Karpas-422 (cell line): ENCODE measurements at regions not wholly inside any gene's neighbourhood (a gene's known extent, or its start where the extent isn't known, plus 50 kb on each side); places are given as distances from the start of the nearest gene placed in this dataset.
"Not testable (repeated sequence)": the region's sequence is repeated elsewhere in the genome, so short reads cannot be mapped to it uniquely, and the experiment has no call there.

ENCODE experiments used
- DNase-seq: peaks from one replicate; pipeline ENCODE4 v3.0.0-alpha.2; 2015
- H2AFZ ChIP-seq: fragments of 200-600 bp; sonication (generic); 2 replicates; pipeline ENCODE4 v1.6.1; 2014; ENCODE audit warnings: antibody characterized with exemption, low read length, mixed read lengths
- H3K27ac ChIP-seq: fragments of 200-600 bp; sonication (generic); 2 replicates; pipeline ENCODE4 v1.5.1; 2014; ENCODE audit warnings: mild to moderate bottlenecking, low read length, moderate library complexity
- H3K27me3 ChIP-seq: fragments of 200-600 bp; sonication (generic); 2 replicates; pipeline ENCODE4 v1.6.1; 2014; ENCODE audit warnings: low read length, mixed read lengths
- H3K36me3 ChIP-seq: fragments of 200-600 bp; sonication (generic); 2 replicates; pipeline ENCODE4 v1.6.1; 2014; ENCODE audit warnings: low read length, mixed read lengths; ENCODE audit not compliant: insufficient read depth
- H3K4me1 ChIP-seq: fragments of 200-600 bp; sonication (generic); 2 replicates; pipeline ENCODE4 v1.6.1; 2014; ENCODE audit warnings: mild to moderate bottlenecking, low read length, mixed read lengths
- H3K4me2 ChIP-seq: fragments of 200-600 bp; sonication (generic); 2 replicates; pipeline ENCODE4 v1.6.1; 2014; ENCODE audit warnings: low read length, low read depth, mild to moderate bottlenecking; ENCODE audit not compliant: poor library complexity, severe bottlenecking
- H3K4me3 ChIP-seq: fragments of 200-600 bp; sonication (generic); 2 replicates; pipeline ENCODE4 v1.5.1; 2014; ENCODE audit warnings: mild to moderate bottlenecking, antibody characterized with exemption, low read length, mixed read lengths
- H3K79me2 ChIP-seq: fragments of 200-600 bp; sonication (generic); 2 replicates; pipeline ENCODE4 v1.6.1; 2014; ENCODE audit warnings: mild to moderate bottlenecking, low read length, mixed read lengths
- H3K9ac ChIP-seq: fragments of 200-600 bp; sonication (generic); 2 replicates; pipeline ENCODE4 v1.6.0; 2014; ENCODE audit warnings: low read length
- H3K9me2 ChIP-seq: fragments of 200-600 bp; sonication (generic), shearing (Covaris generic); replicated peaks from 2 replicates; pipeline ENCODE4 v1.6.0; 2014; ENCODE audit warnings: mild to moderate bottlenecking, low read length, moderate library complexity; ENCODE audit not compliant: insufficient read depth
- H3K9me3 ChIP-seq: fragments of 300-700, 200-600 bp; sonication (generic); 2 replicates; pipeline ENCODE4 v1.6.1; 2014; ENCODE audit warnings: low read length, mixed read lengths
- H4K20me1 ChIP-seq: fragments of 200-600 bp; sonication (generic); 2 replicates; pipeline ENCODE4 v1.6.1; 2014; ENCODE audit warnings: mild to moderate bottlenecking, antibody characterized with exemption, low read length, low read depth; ENCODE audit not compliant: insufficient read depth

DNA sequence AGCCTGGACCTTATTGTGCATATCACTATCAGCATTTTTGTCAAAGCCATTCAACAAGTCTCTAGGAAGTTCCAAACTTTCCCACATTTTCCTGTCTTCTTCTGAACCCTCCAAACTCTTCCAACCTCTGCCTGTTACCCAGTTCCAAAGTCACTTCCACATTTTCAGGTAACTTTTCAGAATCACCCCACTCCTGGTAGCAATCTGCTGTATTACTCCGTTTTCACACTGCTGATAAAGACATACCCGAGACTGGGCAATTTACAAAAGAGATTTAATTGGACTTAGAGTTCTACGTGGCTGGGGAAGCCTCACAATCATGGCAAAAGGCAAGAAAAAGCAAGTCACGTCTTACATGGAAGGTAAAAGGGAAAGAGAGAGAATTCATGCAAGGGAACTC is 293.4 kb downstream of the C11orf87 start:
- H3K79me2 ChIP-seq, H3K36me3 ChIP-seq, H3K27ac ChIP-seq, H4K20me1 ChIP-seq, H3K4me2 ChIP-seq, H3K4me3 ChIP-seq, H3K4me1 ChIP-seq, H3K9ac ChIP-seq, H2AFZ ChIP-seq, H3K9me2 ChIP-seq, H3K9me3 ChIP-seq, H3K27me3 ChIP-seq, DNase-seq: not testable (repeated sequence)

DNA sequence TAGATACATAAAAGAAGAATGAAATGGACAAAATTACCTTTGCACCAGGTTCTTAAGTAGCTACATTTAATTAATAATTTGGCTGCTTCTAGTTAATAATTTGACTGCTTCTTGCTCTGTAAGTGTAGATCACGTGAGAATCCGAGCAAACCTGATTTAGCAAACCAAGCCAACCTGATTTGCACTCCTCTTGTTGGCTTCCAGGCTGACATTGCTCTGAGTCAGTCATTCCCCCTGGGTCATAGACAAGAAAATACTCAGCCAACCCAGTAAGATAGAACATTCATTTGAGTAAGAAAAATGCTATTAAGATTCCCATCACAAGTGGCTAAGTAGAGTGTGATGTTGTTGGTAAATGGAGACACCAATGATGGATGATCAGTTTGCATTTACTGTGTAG is 304.1 kb downstream of the C11orf87 start:
- no peak overlapping the region for H3K4me2 ChIP-seq
- no peaks in the 10 kb centered on the region for H3K27me3 ChIP-seq
- no peak overlapping the region for H3K27ac ChIP-seq
- no peaks in the 10 kb centered on the region for H3K9me2 ChIP-seq
- H3K79me2 ChIP-seq: no peaks in the 10 kb centered on the region
- no peak overlapping the region for H2AFZ ChIP-seq
- H4K20me1 ChIP-seq: no peaks in the 10 kb centered on the region
- H3K9me3 ChIP-seq: no peaks in the 10 kb centered on the region
- H3K4me1 ChIP-seq: no peaks in the 10 kb centered on the region
- no peak for DNase-seq
- H3K9ac ChIP-seq: no peak overlapping the region
- H3K36me3 ChIP-seq: no peaks in the 10 kb centered on the region
- no peak overlapping the region for H3K4me3 ChIP-seq

DNA sequence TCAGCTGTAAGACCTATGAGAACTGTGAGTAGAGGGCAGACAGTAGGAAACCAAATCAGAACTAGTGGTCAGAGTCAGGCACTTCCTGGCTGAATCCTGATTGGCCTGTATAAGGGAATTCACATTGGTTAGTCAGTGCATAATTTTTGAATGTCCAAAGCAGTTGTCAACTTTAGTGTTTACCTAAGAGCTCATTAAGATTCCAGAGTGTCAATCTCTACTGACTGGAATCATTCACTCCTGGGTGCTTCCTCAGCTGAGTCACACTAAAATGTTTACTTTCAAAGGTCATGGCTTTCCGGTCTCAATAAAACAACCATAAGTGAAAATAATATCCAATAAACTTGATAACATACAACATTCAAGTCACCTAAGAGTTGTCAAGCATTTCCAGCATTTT is 306.1 kb downstream of the C11orf87 start:
- Histone ChIP-seq H3K4me2 (no peak overlapping the region), H3K9me3 (no peaks in the 10 kb centered on the region), H3K27me3 (no peaks in the 10 kb centered on the region), H2AFZ (no peak overlapping the region), H3K9ac (no peak overlapping the region), H3K27ac (no peak overlapping the region), H4K20me1 (no peaks in the 10 kb centered on the region), H3K4me1 (no peaks in the 10 kb centered on the region), H3K9me2 (no peaks in the 10 kb centered on the region), H3K79me2 (no peaks in the 10 kb centered on the region), H3K4me3 (no peak overlapping the region), H3K36me3 (no peaks in the 10 kb centered on the region)
- DNase-seq: no peak

DNA sequence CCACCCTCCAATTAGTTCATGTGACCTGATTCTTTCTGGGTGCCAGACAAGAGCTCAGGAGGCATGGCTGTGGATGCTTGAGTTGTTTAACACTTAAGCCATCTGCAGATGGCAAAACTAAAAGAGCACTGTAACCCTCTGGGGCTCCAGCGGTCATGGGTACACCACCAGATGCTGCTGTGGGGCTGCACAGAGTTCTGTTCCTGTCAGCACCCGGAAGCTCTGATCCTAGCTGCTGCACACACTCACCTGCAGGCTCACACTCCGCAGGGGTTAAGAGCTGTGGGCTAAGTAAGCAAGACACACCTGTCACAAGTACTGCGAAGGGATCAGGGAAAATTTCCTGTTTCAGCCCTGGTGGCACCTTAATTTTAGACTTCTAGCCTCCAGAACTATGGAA is 307.8 kb downstream of the C11orf87 start:
- H3K4me1 ChIP-seq: no peaks in the 10 kb centered on the region
- no peaks in the 10 kb centered on the region for H4K20me1 ChIP-seq
- H3K4me3 ChIP-seq: no peak overlapping the region
- H3K79me2 ChIP-seq: no peaks in the 10 kb centered on the region
- no peaks in the 10 kb centered on the region for H3K9me3 ChIP-seq
- no peak overlapping the region for H2AFZ ChIP-seq
- peak; percentile 75 for DNase-seq
- no peak overlapping the region for H3K4me2 ChIP-seq
- H3K27ac ChIP-seq: no peak overlapping the region
- no peaks in the 10 kb centered on the region for H3K27me3 ChIP-seq
- H3K9me2 ChIP-seq: no peaks in the 10 kb centered on the region
- no peak overlapping the region for H3K9ac ChIP-seq
- H3K36me3 ChIP-seq: no peaks in the 10 kb centered on the region

DNA sequence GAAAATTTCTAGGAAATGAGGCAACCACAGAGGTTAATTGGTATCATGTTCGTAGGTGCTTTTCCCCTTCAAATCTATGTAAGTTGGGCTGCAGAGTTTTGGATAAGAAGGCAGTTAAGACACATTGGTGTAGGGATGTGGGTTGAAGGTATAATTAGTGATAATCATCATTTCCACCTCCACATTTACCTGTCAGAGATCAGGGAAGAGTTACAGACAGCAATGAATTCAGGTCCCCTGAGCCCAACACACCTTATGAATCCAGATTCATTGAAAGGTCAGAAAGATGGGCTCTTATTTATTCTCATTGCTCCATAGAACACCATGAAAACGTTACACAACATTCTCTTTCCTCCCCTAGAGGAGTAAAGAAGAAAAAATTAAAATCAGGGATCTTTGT is 308.7 kb downstream of the C11orf87 start:
- Histone ChIP-seq H2AFZ (no peak overlapping the region), H3K79me2 (no peaks in the 10 kb centered on the region), H3K27me3 (no peaks in the 10 kb centered on the region), H3K4me3 (no peak overlapping the region), H3K36me3 (no peaks in the 10 kb centered on the region), H3K4me1 (no peaks in the 10 kb centered on the region), H3K9ac (no peak overlapping the region), H3K4me2 (no peak overlapping the region), H3K27ac (no peak overlapping the region), H3K9me3 (no peaks in the 10 kb centered on the region), H3K9me2 (no peaks in the 10 kb centered on the region), H4K20me1 (no peaks in the 10 kb centered on the region)
- no peak for DNase-seq

DNA sequence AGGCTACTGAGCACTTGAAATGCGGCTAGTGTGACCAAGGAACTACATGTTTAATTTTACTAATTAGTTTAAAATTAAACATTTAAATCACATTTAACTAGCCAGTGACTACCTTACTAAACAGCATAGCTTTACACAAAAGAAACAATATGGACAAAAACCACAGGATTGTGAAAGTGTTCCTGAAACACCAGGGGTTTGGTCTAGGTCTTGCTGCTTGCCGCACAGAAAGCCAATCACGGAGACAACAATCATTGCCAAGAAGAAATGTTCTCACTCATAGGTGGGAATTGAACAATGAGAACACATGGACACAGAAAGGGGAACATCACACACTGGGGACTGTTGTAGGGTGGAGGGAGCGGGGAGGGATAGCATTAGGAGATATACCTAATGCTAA is 309.5 kb downstream of the C11orf87 start:
- Histone ChIP-seq H3K27me3 (no peaks in the 10 kb centered on the region), H3K9me3 (no peaks in the 10 kb centered on the region), H3K4me1 (no peaks in the 10 kb centered on the region), H2AFZ (no peak overlapping the region), H3K27ac (no peak overlapping the region), H3K79me2 (no peaks in the 10 kb centered on the region), H3K9ac (no peak overlapping the region), H3K4me3 (no peak overlapping the region), H4K20me1 (no peaks in the 10 kb centered on the region), H3K36me3 (no peaks in the 10 kb centered on the region), H3K4me2 (no peak overlapping the region), H3K9me2 (no peaks in the 10 kb centered on the region)
- DNase-seq: no peak

DNA sequence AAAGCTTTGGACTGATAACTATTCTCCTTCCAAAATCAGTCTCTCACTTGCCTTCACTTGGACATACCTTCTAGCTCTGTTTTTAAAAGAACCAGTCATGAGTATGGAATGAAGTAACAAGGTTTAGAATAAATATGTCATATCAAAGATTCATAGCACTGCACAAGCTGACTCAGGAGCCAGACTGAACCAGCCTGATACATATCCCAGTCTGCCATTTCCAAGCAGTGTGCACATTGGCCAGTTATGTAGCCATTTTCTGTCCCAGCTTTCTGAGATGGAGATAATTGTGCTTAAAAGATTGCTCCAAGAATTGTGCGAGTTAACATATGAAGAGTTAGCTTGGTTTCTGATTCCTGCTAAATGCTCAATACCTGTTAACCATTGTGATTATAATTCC is 311.3 kb downstream of the C11orf87 start:
- Histone ChIP-seq H3K9me2 (no peaks in the 10 kb centered on the region), H4K20me1 (no peaks in the 10 kb centered on the region), H3K27ac (no peak overlapping the region), H3K4me3 (no peak overlapping the region), H3K36me3 (no peaks in the 10 kb centered on the region), H3K27me3 (0 out of 2 replicates have a peak, but pooled peaks cover 2% of the 10 kb centered on the region), H2AFZ (no peak overlapping the region), H3K4me1 (no peaks in the 10 kb centered on the region), H3K9ac (no peak overlapping the region), H3K4me2 (no peak overlapping the region), H3K9me3 (no peaks in the 10 kb centered on the region), H3K79me2 (no peaks in the 10 kb centered on the region)
- no peak for DNase-seq

DNA sequence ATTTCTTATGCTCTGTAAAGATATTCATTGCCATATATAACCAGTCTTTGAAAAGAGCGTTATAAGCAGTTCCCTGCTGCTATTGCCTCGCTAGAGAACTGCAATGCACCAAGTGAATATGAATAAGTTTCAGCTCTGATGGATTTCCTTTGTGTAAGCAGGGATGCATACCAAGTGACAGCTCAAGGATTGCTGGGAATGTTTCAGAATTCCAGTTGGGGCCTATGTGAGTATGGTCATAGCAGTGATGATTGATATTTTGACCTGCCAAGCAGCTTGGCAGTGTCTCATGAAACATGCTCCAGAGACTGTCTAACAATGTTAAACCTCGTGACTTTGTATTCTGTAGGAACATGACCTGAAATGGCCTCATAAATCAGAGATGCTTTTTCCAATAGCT is 312.6 kb downstream of the C11orf87 start:
- no peaks in the 10 kb centered on the region for H4K20me1 ChIP-seq
- no peak overlapping the region for H2AFZ ChIP-seq
- no peak overlapping the region for H3K27ac ChIP-seq
- H3K4me1 ChIP-seq: no peaks in the 10 kb centered on the region
- H3K9ac ChIP-seq: no peak overlapping the region
- H3K36me3 ChIP-seq: no peaks in the 10 kb centered on the region
- peaks cover 2% of the 10 kb centered on the region; the same call in 1 of the 2 replicates for H3K27me3 ChIP-seq
- DNase-seq: no peak
- no peak overlapping the region for H3K4me3 ChIP-seq
- H3K79me2 ChIP-seq: no peaks in the 10 kb centered on the region
- H3K9me3 ChIP-seq: no peaks in the 10 kb centered on the region
- no peaks in the 10 kb centered on the region for H3K9me2 ChIP-seq
- H3K4me2 ChIP-seq: no peak overlapping the region

DNA sequence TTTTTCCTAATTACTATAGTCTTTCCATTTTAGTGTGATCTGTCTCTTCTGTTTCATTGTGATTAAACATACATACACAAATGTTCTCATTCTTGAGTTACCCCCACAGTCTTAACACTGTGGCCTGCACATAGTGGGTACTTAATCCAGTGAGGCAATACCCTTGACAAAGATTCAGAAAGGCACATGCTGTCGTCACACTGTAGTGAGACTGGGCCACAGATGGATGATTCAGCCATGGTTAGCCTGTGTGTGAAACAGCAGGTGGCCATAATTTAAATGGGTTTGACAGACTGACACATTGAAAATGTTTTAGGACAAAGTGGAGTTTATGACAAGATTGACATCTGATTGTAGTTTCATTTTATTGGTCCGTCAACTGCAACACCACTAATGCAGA is 313.1 kb downstream of the C11orf87 start:
- Histone ChIP-seq H3K27ac (no peak overlapping the region), H3K9me3 (no peaks in the 10 kb centered on the region), H3K4me3 (no peak overlapping the region), H4K20me1 (no peaks in the 10 kb centered on the region), H3K9me2 (no peaks in the 10 kb centered on the region), H2AFZ (no peak overlapping the region), H3K4me1 (no peaks in the 10 kb centered on the region), H3K27me3 (peaks cover 2% of the 10 kb centered on the region; the same call in 1 of the 2 replicates), H3K79me2 (no peaks in the 10 kb centered on the region), H3K9ac (no peak overlapping the region), H3K4me2 (no peak overlapping the region), H3K36me3 (no peaks in the 10 kb centered on the region)
- DNase-seq: no peak
